Kidney (tissue), 13 donors: ENCODE measurements at regions not wholly inside any gene's neighbourhood (a gene's known extent, or its start where the extent isn't known, plus 50 kb on each side); places are given as distances from the start of the nearest gene placed in this dataset.
"Not testable (repeated sequence)": the region's sequence is repeated elsewhere in the genome, so short reads cannot be mapped to it uniquely, and the experiment has no call there.

Experiments
- DNase-seq, 5 donors: peaks; one replicate each; pipeline ENCODE4 v3.0.0-alpha.2; 2013 to 2020
- FAIRE-seq: peaks from 2 replicates; lab custom pipeline; 2012; peaks lifted over from hg19 to GRCh38; lab: Jason Lieb, UNC
- H3K27ac ChIP-seq, 2 donors: one replicate each; pipeline ENCODE4 v1.7.0; 2013; ENCODE audit warnings: low read depth in 2 of 2, low read length in 2 of 2, inconsistent platforms in 1 of 2
- H3K27me3 ChIP-seq: one replicate; pipeline ENCODE4 v1.7.1; 2013; ENCODE audit warnings: low read length, inconsistent platforms; ENCODE audit not compliant: control insufficient read depth, insufficient read depth
- H3K36me3 ChIP-seq, 3 donors: one replicate each; pipeline versions ENCODE4 v1.7.0 to v1.7.1; 2013; ENCODE audit warnings: low read length in 3 of 3, control low read depth in 1 of 3, inconsistent platforms in 1 of 3; ENCODE audit not compliant: insufficient read depth in 3 of 3, control insufficient read depth in 2 of 3
- H3K4me1 ChIP-seq, 3 donors: one replicate each; pipeline versions ENCODE4 v1.7.0 to v1.7.1; 2013; ENCODE audit warnings: low read length in 3 of 3, inconsistent platforms in 1 of 3, low read depth in 1 of 3; ENCODE audit not compliant: control insufficient read depth in 2 of 3, insufficient read depth in 2 of 3
- H3K4me3 ChIP-seq, 3 donors: one replicate each; pipeline versions ENCODE4 v1.7.0 to v1.8.1; 2013; ENCODE audit warnings: low read length in 3 of 3, control low read depth in 1 of 3, inconsistent platforms in 1 of 3
- H3K9ac ChIP-seq, 3 donors: one replicate each; pipeline versions ENCODE4 v1.7.0 to v1.7.1; 2013; ENCODE audit warnings: low read length in 3 of 3, control low read depth in 1 of 3, inconsistent platforms in 1 of 3
- H3K9me3 ChIP-seq, 3 donors: one replicate each; pipeline versions ENCODE4 v1.7.0 to v1.7.1; 2013; ENCODE audit warnings: low read length in 3 of 3, control low read depth in 1 of 3, inconsistent platforms in 1 of 3; ENCODE audit not compliant: control insufficient read depth in 2 of 3, insufficient read depth in 1 of 3
- CTCF ChIP-seq: IDR thresholded peaks from 3 replicates; pipeline ENCODE4 v1.5.1; 2012; ENCODE audit warnings: mild to moderate bottlenecking, moderate library complexity, borderline replicate concordance; ENCODE audit not compliant: insufficient read depth; ENCODE audit errors: extremely low read depth
- intact Hi-C: fragments of 100-400 bp; cut with DNase I; formaldehyde crosslinking; loops from one replicate; pipeline ENCODE4 v1.11.1; 2022
- donor health status: control.
- donor health status: control.
- donor health status: control.
- donor health status: control.
- donor health status: control.
- donor health status: DM: yes; HTN: yes; CAD: no.
- donor health status: Normal renal cell carcinoma (clear cell type).

GRCh38 chr3:153785901-153786300, 335.3 kb upstream of the ARHGEF26 start:
- DNase-seq: no peak
- H3K4me3 ChIP-seq: no peak overlapping the region
- no peak for TF ChIP-seq CTCF
- no peaks in the 10 kb centered on the region for H3K4me1 ChIP-seq
- no peak overlapping the region for H3K27ac ChIP-seq
- no peaks in the 10 kb centered on the region for H3K27me3 ChIP-seq
- FAIRE-seq: no peak
- no peak overlapping the region for H3K9ac ChIP-seq
- no peaks in the 10 kb centered on the region for H3K36me3 ChIP-seq
- H3K9me3 ChIP-seq: no peaks in the 10 kb centered on the region
- intact Hi-C loops: no loop called here

- no peak for DNase-seq
- Histone ChIP-seq H3K27me3 (no peaks in the 10 kb centered on the region), H3K9ac (no peak overlapping the region), H3K9me3 (no peaks in the 10 kb centered on the region), H3K4me1 (no peaks in the 10 kb centered on the region), H3K4me3 (no peak overlapping the region), H3K27ac (no peak overlapping the region), H3K36me3 (no peaks in the 10 kb centered on the region)
- FAIRE-seq: no peak
- TF ChIP-seq CTCF: no peak
- intact Hi-C loops: no loop called here
Observed at GRCh38 chr3:153789380-153789779, 331.8 kb upstream of the ARHGEF26 start.

- intact Hi-C loops, H3K4me1 ChIP-seq, H3K36me3 ChIP-seq, H3K27ac ChIP-seq, H3K9ac ChIP-seq, DNase-seq, H3K4me3 ChIP-seq, H3K27me3 ChIP-seq, FAIRE-seq, H3K9me3 ChIP-seq: not testable (repeated sequence)
Observed at GRCh38 chr3:153797056-153797455, 324.1 kb upstream of the ARHGEF26 start.

- no peak for FAIRE-seq
- Histone ChIP-seq H3K9me3 (no peaks in the 10 kb centered on the region), H3K4me3 (no peak overlapping the region), H3K9ac (no peak overlapping the region), H3K27ac (no peak overlapping the region), H3K36me3 (no peaks in the 10 kb centered on the region), H3K27me3 (no peaks in the 10 kb centered on the region), H3K4me1 (no peaks in the 10 kb centered on the region)
- no peak for TF ChIP-seq CTCF
- intact Hi-C loops: no loop called here
- no peak for DNase-seq
Observed at GRCh38 chr3:153809097-153809496, 312.1 kb upstream of the ARHGEF26 start.
